D721Med (cell line): ENCODE measurements at regions not wholly inside any gene's neighbourhood (a gene's known extent, or its start where the extent isn't known, plus 50 kb on each side); places are given as distances from the start of the nearest gene placed in this dataset.

ENCODE experiments used
- DNase-seq: peaks from one replicate; pipeline ENCODE4 v3.0.0; 2011; ENCODE audit warnings: low spot score; ENCODE audit not compliant: insufficient read length
- FAIRE-seq: peaks from 2 replicates; lab custom pipeline; 2011; peaks lifted over from hg19 to GRCh38; lab: Jason Lieb, UNC
- CTCF ChIP-seq: IDR thresholded peaks from 2 replicates; pipeline ENCODE4 v1.5.1; 2012; ENCODE audit warnings: mild to moderate bottlenecking, control low read depth; ENCODE audit not compliant: insufficient read depth; ENCODE audit errors: missing control alignments

GRCh38 chr18:42137693-42138375 lies 182.8 kb downstream of the PIK3C3 start:
- TF ChIP-seq CTCF: no peak
- FAIRE-seq (peak; percentile 89), DNase-seq (no peak)

- no peak for FAIRE-seq
- DNase-seq: no peak
- peak; percentile 3 for TF ChIP-seq CTCF
These were observed 186.4 kb downstream of the PIK3C3 start for GRCh38 chr18:42141439-42141838.

GRCh38 chr18:42155024-42155423 lies 200.0 kb downstream of the PIK3C3 start:
- FAIRE-seq (peak; percentile 96), DNase-seq (no peak)
- no peak for TF ChIP-seq CTCF

- no peak for TF ChIP-seq CTCF
- FAIRE-seq (no peak), DNase-seq (no peak)
These were observed 201.2 kb downstream of the PIK3C3 start for GRCh38 chr18:42156281-42156680.

- DNase-seq (no peak), FAIRE-seq (peak; percentile 98)
- no peak for TF ChIP-seq CTCF
These were observed 202.4 kb downstream of the PIK3C3 start for GRCh38 chr18:42157420-42157819.

- DNase-seq (no peak), FAIRE-seq (no peak)
- TF ChIP-seq CTCF: no peak
These were observed 202.8 kb downstream of the PIK3C3 start for GRCh38 chr18:42157878-42158277.

GRCh38 chr18:42159146-42159545 lies 204.1 kb downstream of the PIK3C3 start:
- DNase-seq (no peak), FAIRE-seq (no peak)
- TF ChIP-seq CTCF: no peak
